H1 (cell line): ENCODE measurements at regions not wholly inside any gene's neighbourhood (a gene's known extent, or its start where the extent isn't known, plus 50 kb on each side); places are given as distances from the start of the nearest gene placed in this dataset.

ENCODE experiments used
- TF ChIP-seq, protein P1 (sequence below): IDR thresholded peaks from 2 replicates; pipeline ENCODE4 v1.6.1; 2011; ENCODE audit warnings: low read length, improper control_type of control experiment

DNA sequence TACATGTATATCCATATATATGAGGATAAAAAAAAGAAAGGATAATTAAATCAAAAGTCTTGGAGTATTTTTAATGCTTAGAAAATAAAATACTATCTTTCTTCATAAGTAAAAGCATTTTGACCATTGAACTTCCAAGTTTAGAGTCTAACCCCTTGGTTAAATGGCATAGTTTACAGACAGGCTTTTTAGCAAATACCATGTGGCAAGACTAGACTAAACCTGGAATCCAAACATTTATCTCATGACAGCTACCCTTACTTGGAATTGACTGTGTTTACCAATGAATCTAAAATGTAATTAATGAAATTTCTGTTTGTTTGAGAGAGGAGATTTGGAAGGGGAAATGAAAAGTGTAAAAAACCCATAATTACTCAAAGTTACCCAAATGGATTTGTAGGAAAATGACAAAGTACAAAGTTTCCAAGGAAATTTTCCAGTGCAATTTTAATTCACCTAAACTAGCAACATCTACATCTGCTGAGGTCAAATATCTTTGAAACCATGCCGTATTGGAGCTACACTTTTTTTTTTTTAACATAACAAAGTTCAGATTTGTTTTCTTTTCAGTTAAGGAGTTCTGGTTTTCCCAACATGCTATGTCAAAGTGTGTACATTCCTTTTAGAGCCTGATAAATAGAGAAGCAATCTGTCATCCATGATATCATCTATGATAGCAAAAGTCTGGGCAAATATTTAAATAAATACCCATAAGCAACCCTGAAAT lies 272.1 kb upstream of the DAB2 start (continued):
- TF ChIP-seq, protein P1, sequence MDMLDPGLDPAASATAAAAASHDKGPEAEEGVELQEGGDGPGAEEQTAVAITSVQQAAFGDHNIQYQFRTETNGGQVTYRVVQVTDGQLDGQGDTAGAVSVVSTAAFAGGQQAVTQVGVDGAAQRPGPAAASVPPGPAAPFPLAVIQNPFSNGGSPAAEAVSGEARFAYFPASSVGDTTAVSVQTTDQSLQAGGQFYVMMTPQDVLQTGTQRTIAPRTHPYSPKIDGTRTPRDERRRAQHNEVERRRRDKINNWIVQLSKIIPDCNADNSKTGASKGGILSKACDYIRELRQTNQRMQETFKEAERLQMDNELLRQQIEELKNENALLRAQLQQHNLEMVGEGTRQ, result no peak
